DND-41 (cell line): ENCODE measurements at regions not wholly inside any gene's neighbourhood (a gene's known extent, or its start where the extent isn't known, plus 50 kb on each side); places are given as distances from the start of the nearest gene placed in this dataset.

ENCODE experiments used
- ATAC-seq: fragments of 200-7000 bp; cut with Tn5 transposase; 3 replicates; pipeline ENCODE4 v1.9.1; 2021; ENCODE audit warnings: low read depth; ENCODE audit not compliant: insufficient read depth
- DNase-seq: peaks from one replicate; pipeline ENCODE4 v3.0.0-alpha.2; 2020
- H2AFZ ChIP-seq: 2 replicates; pipeline ENCODE4 v1.6.0; 2012; ENCODE audit warnings: low read depth, low read length
- H3K27ac ChIP-seq: 2 replicates; pipeline ENCODE4 v1.5.1; 2012; ENCODE audit warnings: low read length, inconsistent platforms
- H3K27me3 ChIP-seq: fragments of 200-600 bp; sonication (generic); 2 replicates; pipeline ENCODE4 v1.6.0; 2012; ENCODE audit warnings: low read length, mild to moderate bottlenecking, inconsistent platforms; ENCODE audit not compliant: insufficient read depth, poor library complexity
- H3K36me3 ChIP-seq: 2 replicates; pipeline ENCODE4 v1.5.1; 2012; ENCODE audit warnings: low read length, inconsistent platforms; ENCODE audit not compliant: insufficient read depth
- H3K4me1 ChIP-seq: 2 replicates; pipeline ENCODE4 v1.5.1; 2012; ENCODE audit warnings: mild to moderate bottlenecking, low read length; ENCODE audit not compliant: insufficient read depth
- H3K4me2 ChIP-seq: 2 replicates; pipeline ENCODE4 v1.6.0; 2012; ENCODE audit warnings: mild to moderate bottlenecking, moderate library complexity, low read length, inconsistent platforms; ENCODE audit not compliant: insufficient read depth
- H3K4me3 ChIP-seq, 2 experiments: fragments of 200-600 bp in 1 of 2; shearing (Covaris generic) in 1 of 2; 2 replicates each; pipeline ENCODE4 v1.5.1; 2012 to 2016; ENCODE audit warnings: inconsistent platforms in 2 of 2, low read length in 2 of 2, mild to moderate bottlenecking in 2 of 2, low read depth in 1 of 2, moderate library complexity in 1 of 2
- H3K79me2 ChIP-seq: 2 replicates; pipeline ENCODE4 v1.6.0; 2012; ENCODE audit warnings: low read length, inconsistent platforms; ENCODE audit not compliant: insufficient read depth
- H3K9ac ChIP-seq: 2 replicates; pipeline ENCODE4 v1.6.0; 2012; ENCODE audit warnings: low read depth, mild to moderate bottlenecking, inconsistent platforms, low read length, moderate library complexity
- H3K9me3 ChIP-seq: 2 replicates; pipeline ENCODE4 v1.5.1; 2012; ENCODE audit warnings: low read length, moderate library complexity, mild to moderate bottlenecking, inconsistent platforms; ENCODE audit not compliant: insufficient read depth, severe bottlenecking
- H4K20me1 ChIP-seq: 2 replicates; pipeline ENCODE4 v1.6.0; 2012; ENCODE audit warnings: low read length; ENCODE audit not compliant: insufficient read depth
- EZH2 ChIP-seq: IDR thresholded peaks from 3 replicates; pipeline ENCODE4 v1.6.1; 2012; ENCODE audit warnings: borderline replicate concordance, low read depth, mild to moderate bottlenecking, moderate library complexity, low read length, inconsistent platforms; ENCODE audit not compliant: severe bottlenecking
- TF ChIP-seq, protein P1 (sequence below): IDR thresholded peaks from 2 replicates; pipeline ENCODE4 v1.5.1; 2012; ENCODE audit warnings: borderline replicate concordance, low read length, moderate library complexity, mild to moderate bottlenecking; ENCODE audit not compliant: poor library complexity, severe bottlenecking; ENCODE audit errors: extremely low read depth

- DNase-seq (no peak), ATAC-seq (no peak)
- Histone ChIP-seq H3K36me3 (no peaks in the 10 kb centered on the region), H4K20me1 (no peaks in the 10 kb centered on the region), H3K27me3 (no peaks in the 10 kb centered on the region), H2AFZ (no peak overlapping the region), H3K4me1 (no peaks in the 10 kb centered on the region), H3K79me2 (no peaks in the 10 kb centered on the region), H3K4me2 (no peak overlapping the region), H3K9me3 (no peaks in the 10 kb centered on the region), H3K27ac (no peak overlapping the region), H3K9ac (no peak overlapping the region), H3K4me3 (no peak overlapping the region)
- TF ChIP-seq EZH2 = no peak
- TF ChIP-seq, protein P1, sequence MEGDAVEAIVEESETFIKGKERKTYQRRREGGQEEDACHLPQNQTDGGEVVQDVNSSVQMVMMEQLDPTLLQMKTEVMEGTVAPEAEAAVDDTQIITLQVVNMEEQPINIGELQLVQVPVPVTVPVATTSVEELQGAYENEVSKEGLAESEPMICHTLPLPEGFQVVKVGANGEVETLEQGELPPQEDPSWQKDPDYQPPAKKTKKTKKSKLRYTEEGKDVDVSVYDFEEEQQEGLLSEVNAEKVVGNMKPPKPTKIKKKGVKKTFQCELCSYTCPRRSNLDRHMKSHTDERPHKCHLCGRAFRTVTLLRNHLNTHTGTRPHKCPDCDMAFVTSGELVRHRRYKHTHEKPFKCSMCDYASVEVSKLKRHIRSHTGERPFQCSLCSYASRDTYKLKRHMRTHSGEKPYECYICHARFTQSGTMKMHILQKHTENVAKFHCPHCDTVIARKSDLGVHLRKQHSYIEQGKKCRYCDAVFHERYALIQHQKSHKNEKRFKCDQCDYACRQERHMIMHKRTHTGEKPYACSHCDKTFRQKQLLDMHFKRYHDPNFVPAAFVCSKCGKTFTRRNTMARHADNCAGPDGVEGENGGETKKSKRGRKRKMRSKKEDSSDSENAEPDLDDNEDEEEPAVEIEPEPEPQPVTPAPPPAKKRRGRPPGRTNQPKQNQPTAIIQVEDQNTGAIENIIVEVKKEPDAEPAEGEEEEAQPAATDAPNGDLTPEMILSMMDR = no peak
These were observed 291.1 kb downstream of the NR2F1-AS1 start for GRCh38 chr5:93289942-93290341.

- ATAC-seq = no peak
- no peaks in the 10 kb centered on the region for H3K9me3 ChIP-seq
- H3K4me2 ChIP-seq = no peak overlapping the region
- no peak for DNase-seq
- H3K79me2 ChIP-seq = no peaks in the 10 kb centered on the region
- no peaks in the 10 kb centered on the region for H3K36me3 ChIP-seq
- no peak for TF ChIP-seq EZH2
- TF ChIP-seq, protein P1 = no peak
- H3K27me3 ChIP-seq = no peaks in the 10 kb centered on the region
- no peak overlapping the region for H3K4me3 ChIP-seq
- H3K9ac ChIP-seq = no peak overlapping the region
- no peaks in the 10 kb centered on the region for H3K4me1 ChIP-seq
- no peak overlapping the region for H2AFZ ChIP-seq
- no peak overlapping the region for H3K27ac ChIP-seq
- H4K20me1 ChIP-seq = no peaks in the 10 kb centered on the region
These were observed 295.6 kb downstream of the NR2F1-AS1 start for GRCh38 chr5:93285461-93285860.

DNA sequence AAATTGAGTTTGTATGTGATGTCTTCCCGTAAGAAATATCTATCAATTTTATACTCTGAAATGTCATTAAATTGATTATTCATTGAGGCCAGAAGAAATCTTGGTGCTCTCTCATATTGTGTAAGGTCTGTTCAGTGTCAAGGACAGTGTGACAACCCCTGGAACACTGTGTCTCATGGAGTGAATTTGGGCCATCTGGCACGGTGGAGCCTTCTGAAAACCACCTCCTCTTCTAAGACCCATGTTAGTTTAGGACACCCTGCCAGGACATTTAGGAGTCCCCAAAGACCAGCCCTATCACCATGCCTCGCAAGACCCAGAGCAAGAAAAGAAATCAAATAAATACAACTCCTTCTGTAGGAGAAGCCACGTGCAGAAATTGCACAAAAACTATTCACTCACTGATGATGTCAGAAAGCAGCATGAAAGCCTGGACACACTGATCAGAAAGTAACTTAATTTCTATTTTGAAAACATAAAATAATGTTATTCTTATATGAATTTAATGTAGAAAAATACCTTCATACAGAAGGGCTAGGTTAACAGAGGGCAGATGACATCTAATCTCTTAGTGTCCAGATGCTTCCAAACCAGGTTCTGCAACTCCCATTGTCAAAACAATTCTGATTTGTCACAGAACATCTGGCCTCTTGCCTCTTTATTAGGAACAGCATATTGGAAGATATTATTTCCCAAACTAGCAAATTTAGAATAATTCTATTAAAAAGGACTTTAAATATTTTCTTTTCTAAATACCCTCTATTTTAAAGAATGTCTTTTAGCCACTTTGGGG, 298.8 kb downstream of the NR2F1-AS1 start:
- no peaks in the 10 kb centered on the region for H3K4me1 ChIP-seq
- no peaks in the 10 kb centered on the region for H3K27me3 ChIP-seq
- H3K9me3 ChIP-seq = no peaks in the 10 kb centered on the region
- no peaks in the 10 kb centered on the region for H3K36me3 ChIP-seq
- DNase-seq (no peak), ATAC-seq (no peak)
- no peak overlapping the region for H3K4me2 ChIP-seq
- no peak for TF ChIP-seq EZH2
- TF ChIP-seq, protein P1 = no peak
- no peaks in the 10 kb centered on the region for H4K20me1 ChIP-seq
- no peaks in the 10 kb centered on the region for H3K79me2 ChIP-seq
- H2AFZ ChIP-seq = no peak overlapping the region
- H3K27ac ChIP-seq = no peak overlapping the region
- H3K9ac ChIP-seq = no peak overlapping the region
- H3K4me3 ChIP-seq = no peak overlapping the region
